IMR-90 (cell line): ENCODE measurements at regions not wholly inside any gene's neighbourhood (a gene's known extent, or its start where the extent isn't known, plus 50 kb on each side); places are given as distances from the start of the nearest gene placed in this dataset.

Experiments used
- ATAC-seq: fragments of 200-7000 bp; cut with Tn5 transposase; 2 replicates; pipeline ENCODE4 v1.9.1; 2020; ENCODE audit warnings: low read depth, mild to moderate bottlenecking, moderate library complexity
- BruUV-seq: library from RNA; stranded (reverse); fragments of 400-500 nt; replicated peaks from 2 replicates; lab custom pipeline; 2021; lab: Mats Ljungman, UMichigan
- CTCF ChIA-PET: fragments of 300-600 bp; formaldehyde crosslinking; extraction: SDS; loops from one replicate; lab custom pipeline; 2021; ENCODE audit warnings: antibody characterized with exemption; lab: Yijun Ruan, JAX
- POLR2A ChIA-PET: fragments of 300-600 bp; sonication (Branson Sonifier 250); formaldehyde crosslinking; loops from one replicate; lab custom pipeline; 2022; ENCODE audit warnings: antibody characterized with exemption; ENCODE audit not compliant: unreplicated experiment; lab: Charles Lee
- DNase-seq: peaks from one replicate; pipeline ENCODE4 v3.0.0; 2013
- H2AFZ ChIP-seq: replicated peaks from 2 replicates; pipeline ENCODE3; 2013; ENCODE audit warnings: low read length, mild to moderate bottlenecking; ENCODE audit not compliant: poor library complexity
- H2AK5ac ChIP-seq: 2 replicates; pipeline ENCODE4 v1.6.1; 2013; ENCODE audit warnings: low read depth, low read length, inconsistent platforms
- H2AK9ac ChIP-seq: replicated peaks from 2 replicates; pipeline ENCODE3; 2013; ENCODE audit warnings: mild to moderate bottlenecking, low read depth, low read length, moderate library complexity; ENCODE audit not compliant: poor library complexity
- H2BK120ac ChIP-seq: 2 replicates; pipeline ENCODE4 v1.6.1; 2013; ENCODE audit warnings: low read depth, low read length, inconsistent platforms
- H2BK15ac ChIP-seq: 3 replicates; pipeline ENCODE4 v1.6.1; 2013; ENCODE audit warnings: low read depth, low read length, inconsistent platforms
- H2BK20ac ChIP-seq: 2 replicates; pipeline ENCODE4 v1.6.1; 2013; ENCODE audit warnings: low read depth, mild to moderate bottlenecking, inconsistent platforms, low read length, moderate library complexity
- H2BK5ac ChIP-seq: 2 replicates; pipeline ENCODE4 v1.6.1; 2013; ENCODE audit warnings: mild to moderate bottlenecking, low read depth, low read length, inconsistent platforms; ENCODE audit not compliant: poor library complexity, severe bottlenecking
- H3K14ac ChIP-seq: replicated peaks from 2 replicates; pipeline ENCODE4 v1.6.1; 2013; ENCODE audit warnings: low read depth, low read length, inconsistent platforms
- H3K18ac ChIP-seq: 2 replicates; pipeline ENCODE4 v1.6.1; 2013; ENCODE audit warnings: low read depth, low read length, control low read depth
- H3K23ac ChIP-seq: 2 replicates; pipeline ENCODE4 v1.6.1; 2013; ENCODE audit warnings: low read depth, low read length, inconsistent platforms
- H3K27ac ChIP-seq: 2 replicates; pipeline ENCODE4 v1.5.1; 2013; ENCODE audit warnings: mild to moderate bottlenecking, control low read depth, low read length; ENCODE audit not compliant: insufficient read depth
- H3K27me3 ChIP-seq: 2 replicates; pipeline ENCODE4 v1.6.1; 2013; ENCODE audit warnings: low read length; ENCODE audit not compliant: control insufficient read depth, insufficient read depth
- H3K36me3 ChIP-seq: 2 replicates; pipeline ENCODE4 v1.6.1; 2013; ENCODE audit warnings: low read length, mixed read lengths; ENCODE audit not compliant: control insufficient read depth, insufficient read depth
- H3K4ac ChIP-seq: 2 replicates; pipeline ENCODE4 v1.6.1; 2013; ENCODE audit warnings: low read depth, low read length, inconsistent platforms
- H3K4me1 ChIP-seq: 2 replicates; pipeline ENCODE4 v1.6.1; 2013; ENCODE audit warnings: low read length, mixed read lengths; ENCODE audit not compliant: control insufficient read depth, insufficient read depth
- H3K4me2 ChIP-seq: 2 replicates; pipeline ENCODE4 v1.6.1; 2013; ENCODE audit warnings: low read depth, mild to moderate bottlenecking, control low read depth, low read length, moderate library complexity
- H3K4me3 ChIP-seq: 2 replicates; pipeline ENCODE4 v1.5.1; 2013; ENCODE audit warnings: low read depth, mild to moderate bottlenecking, control low read depth, low read length, moderate library complexity; ENCODE audit not compliant: insufficient read depth
- H3K56ac ChIP-seq: 2 replicates; pipeline ENCODE4 v1.6.1; 2013; ENCODE audit warnings: low read length, inconsistent platforms; ENCODE audit not compliant: insufficient read depth; ENCODE audit errors: extremely low read depth
- H3K79me1 ChIP-seq, 2 experiments: 2 replicates each; pipeline ENCODE4 v1.6.1; 2013; ENCODE audit warnings: low read length in 2 of 2, inconsistent platforms in 1 of 2, low read depth in 1 of 2
- H3K9ac ChIP-seq: 2 replicates; pipeline ENCODE4 v1.6.1; 2013; ENCODE audit warnings: low read depth, low read length, control low read depth
- H3K9me1 ChIP-seq: 2 replicates; pipeline ENCODE4 v1.6.1; 2013; ENCODE audit warnings: low read length, inconsistent platforms; ENCODE audit not compliant: insufficient read depth
- H3K9me3 ChIP-seq: 2 replicates; pipeline ENCODE4 v1.6.1; 2013; ENCODE audit warnings: low read length; ENCODE audit not compliant: control insufficient read depth, insufficient read depth
- H4K20me1 ChIP-seq: 2 replicates; pipeline ENCODE4 v1.6.1; 2013; ENCODE audit warnings: low read length, inconsistent platforms; ENCODE audit not compliant: insufficient read depth
- H4K5ac ChIP-seq: 2 replicates; pipeline ENCODE4 v1.6.1; 2013; ENCODE audit warnings: mild to moderate bottlenecking, low read depth, low read length, control low read depth
- H4K8ac ChIP-seq, 2 experiments: 2 replicates each; pipeline ENCODE4 v1.6.1; 2013; ENCODE audit warnings: low read depth in 2 of 2, low read length in 2 of 2, control low read depth in 1 of 2, inconsistent platforms in 1 of 2
- H4K91ac ChIP-seq: 2 replicates; pipeline ENCODE4 v1.6.1; 2013; ENCODE audit warnings: low read depth, low read length, inconsistent platforms; ENCODE audit not compliant: insufficient read depth
- BHLHE40 ChIP-seq: fragments of 150-350 bp; IDR thresholded peaks from 2 replicates; pipeline ENCODE4 v1.6.1; 2016; ENCODE audit warnings: mild to moderate bottlenecking, low read depth, low read length
- CEBPB ChIP-seq: IDR thresholded peaks from 2 replicates; pipeline ENCODE4 v1.6.1; 2012; ENCODE audit warnings: low read depth, low read length, improper control_type of control experiment
- CHD1 ChIP-seq: IDR thresholded peaks from 2 replicates; pipeline ENCODE4 v1.6.1; 2012; ENCODE audit warnings: low read depth, low read length, improper control_type of control experiment
- FOS ChIP-seq: fragments of 150-350 bp; IDR thresholded peaks from 2 replicates; pipeline ENCODE4 v1.6.1; 2016; ENCODE audit warnings: low read depth, low read length
- MAFK ChIP-seq: IDR thresholded peaks from 2 replicates; pipeline ENCODE4 v1.6.1; 2012; ENCODE audit warnings: low read depth, low read length, improper control_type of control experiment
- MAZ ChIP-seq: IDR thresholded peaks from 2 replicates; pipeline ENCODE4 v1.6.1; 2012; ENCODE audit warnings: low read depth, mild to moderate bottlenecking, low read length, improper control_type of control experiment, moderate library complexity, borderline replicate concordance
- MXI1 ChIP-seq: IDR thresholded peaks from 2 replicates; pipeline ENCODE4 v1.6.1; 2012; ENCODE audit warnings: low read depth, mild to moderate bottlenecking, low read length, moderate library complexity, borderline replicate concordance
- NFE2L2 ChIP-seq: fragments of 150-350 bp; IDR thresholded peaks from 2 replicates; pipeline ENCODE4 v1.6.1; 2016; ENCODE audit warnings: low read depth, mild to moderate bottlenecking, low read length
- POLR2A ChIP-seq: IDR thresholded peaks from 2 replicates; pipeline ENCODE4 v1.6.1; 2012; ENCODE audit warnings: mild to moderate bottlenecking, low read depth, low read length
- RAD21 ChIP-seq: IDR thresholded peaks from 2 replicates; pipeline ENCODE4 v1.6.1; 2012; ENCODE audit warnings: low read length, improper control_type of control experiment
- RCOR1 ChIP-seq: IDR thresholded peaks from 2 replicates; pipeline ENCODE4 v1.6.1; 2012; ENCODE audit warnings: mild to moderate bottlenecking, low read length, improper control_type of control experiment; ENCODE audit not compliant: insufficient replicate concordance
- RFX5 ChIP-seq: IDR thresholded peaks from 2 replicates; pipeline ENCODE4 v1.8.0; 2012; ENCODE audit warnings: low read depth, mild to moderate bottlenecking, low read length, moderate library complexity
- SMC3 ChIP-seq: fragments of 150-350 bp; IDR thresholded peaks from 2 replicates; pipeline ENCODE4 v1.6.1; 2016; ENCODE audit warnings: low read depth, mild to moderate bottlenecking, antibody characterized with exemption, low read length, moderate library complexity
- WGBS, 2 experiments: methylation state at CpG; one replicate each; pipeline versions ENCODE4 v1.1.5 to v1.1.7; 2013; ENCODE audit warnings: missing lambda C conversion rate in 2 of 2; ENCODE audit not compliant: insufficient read length in 1 of 2; ENCODE audit errors: extremely low coverage in 2 of 2; 5-methylcytosine and 5-hydroxymethylcytosine counted together
- dilution Hi-C: fragments of 300-500 bp; cut with HindIII; formaldehyde crosslinking; loops from one replicate; pipeline ENCODE4 v1.14.3; 2018; ENCODE audit warnings: low sequenced_read_pairs; ENCODE audit not compliant: unreplicated experiment
- in situ Hi-C: fragments of 300-500 bp; cut with MboI; formaldehyde crosslinking; loops from 3 replicates; pipeline ENCODE4 v1.14.3; 2019; ENCODE audit warnings: low sequenced_read_pairs, inconsistent platforms, mixed read lengths
- intact Hi-C: fragments of 100-400 bp; cut with micrococcal nuclease; formaldehyde crosslinking; loops from 2 replicates; pipeline ENCODE4 v1.10.0; 2022
- TF ChIP-seq, protein P1 (sequence below): fragments of 150-350 bp; IDR thresholded peaks from 2 replicates; pipeline ENCODE4 v1.6.1; 2017; ENCODE audit warnings: mild to moderate bottlenecking, antibody characterized with exemption, low read length, low read depth
- TF ChIP-seq, protein P2 (sequence below): fragments of 150-350 bp; IDR thresholded peaks from 2 replicates; pipeline ENCODE4 v1.6.1; 2016; ENCODE audit warnings: low read depth, mild to moderate bottlenecking, low read length, moderate library complexity, borderline replicate concordance
- TF ChIP-seq, protein P3 (sequence below): conservative IDR thresholded peaks from 2 replicates; pipeline ENCODE4 v1.5.1; 2012; ENCODE audit warnings: mild to moderate bottlenecking, low read depth, low read length, improper control_type of control experiment

DNA sequence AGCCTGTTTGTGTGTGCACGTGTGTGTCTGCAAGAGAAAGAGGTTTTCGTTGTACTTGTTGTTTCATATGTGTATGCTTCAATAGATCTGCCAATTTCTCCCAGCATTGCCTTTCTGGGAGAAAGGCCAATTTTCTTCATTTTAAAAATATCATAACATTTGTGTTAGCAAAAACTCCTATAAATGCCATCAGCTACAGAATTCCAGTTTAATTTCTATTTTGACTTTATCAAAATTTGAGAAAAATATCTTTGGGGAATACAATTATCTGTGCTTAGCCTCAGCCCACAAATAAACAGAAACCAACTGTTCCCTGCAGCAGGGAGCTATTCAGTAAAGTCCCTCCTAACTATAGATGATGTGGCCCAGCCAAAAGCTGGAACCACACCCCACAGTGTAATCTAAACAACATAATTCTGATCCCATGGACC lies 68.3 kb upstream of the MGMT start:
- Histone ChIP-seq H3K4me2 (no peak overlapping the region), H2BK120ac (no peak overlapping the region), H2AK9ac (no peak overlapping the region), H3K27me3 (peaks cover 1% of the 10 kb centered on the region; the same call in 1 of the 2 replicates), H4K91ac (no peak overlapping the region), H3K9me1 (no peaks in the 10 kb centered on the region), H3K23ac (no peak overlapping the region), H3K79me1 (no peaks in the 10 kb centered on the region), H3K4ac (no peak overlapping the region), H3K14ac (no peak overlapping the region), H4K8ac (no peak overlapping the region), H3K4me3 (no peak overlapping the region), H3K9me3 (0 out of 2 replicates have a peak, but pooled peaks cover 8% of the 10 kb centered on the region), H2AK5ac (no peak overlapping the region), H3K56ac (no peak overlapping the region), H3K27ac (no peak overlapping the region), H3K36me3 (no peaks in the 10 kb centered on the region), H3K9ac (no peak overlapping the region), H2BK15ac (no peak overlapping the region), H3K4me1 (no peaks in the 10 kb centered on the region), H2BK5ac (no peak overlapping the region), H2AFZ (no peak overlapping the region), H4K5ac (no peak overlapping the region), H3K18ac (no peak overlapping the region), H4K20me1 (no peaks in the 10 kb centered on the region), H2BK20ac (no peak overlapping the region)
- BruUV-seq = no TSS peak
- dilution Hi-C loops = no loop called here
- DNase-seq (no peak), ATAC-seq (0 out of 2 replicates have a peak, but pooled peaks have one; percentile 11)
- intact Hi-C loops = no loop called here
- in situ Hi-C loops = no loop called here
- CTCF ChIA-PET = no interaction called here
- TF ChIP-seq CEBPB = no peak
- TF ChIP-seq RFX5 = no peak
- no peak for TF ChIP-seq MAZ
- TF ChIP-seq, protein P1, sequence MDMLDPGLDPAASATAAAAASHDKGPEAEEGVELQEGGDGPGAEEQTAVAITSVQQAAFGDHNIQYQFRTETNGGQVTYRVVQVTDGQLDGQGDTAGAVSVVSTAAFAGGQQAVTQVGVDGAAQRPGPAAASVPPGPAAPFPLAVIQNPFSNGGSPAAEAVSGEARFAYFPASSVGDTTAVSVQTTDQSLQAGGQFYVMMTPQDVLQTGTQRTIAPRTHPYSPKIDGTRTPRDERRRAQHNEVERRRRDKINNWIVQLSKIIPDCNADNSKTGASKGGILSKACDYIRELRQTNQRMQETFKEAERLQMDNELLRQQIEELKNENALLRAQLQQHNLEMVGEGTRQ = no peak
- no peak for TF ChIP-seq SMC3
- no peak for TF ChIP-seq FOS
- no peak for TF ChIP-seq POLR2A
- TF ChIP-seq, protein P2, sequence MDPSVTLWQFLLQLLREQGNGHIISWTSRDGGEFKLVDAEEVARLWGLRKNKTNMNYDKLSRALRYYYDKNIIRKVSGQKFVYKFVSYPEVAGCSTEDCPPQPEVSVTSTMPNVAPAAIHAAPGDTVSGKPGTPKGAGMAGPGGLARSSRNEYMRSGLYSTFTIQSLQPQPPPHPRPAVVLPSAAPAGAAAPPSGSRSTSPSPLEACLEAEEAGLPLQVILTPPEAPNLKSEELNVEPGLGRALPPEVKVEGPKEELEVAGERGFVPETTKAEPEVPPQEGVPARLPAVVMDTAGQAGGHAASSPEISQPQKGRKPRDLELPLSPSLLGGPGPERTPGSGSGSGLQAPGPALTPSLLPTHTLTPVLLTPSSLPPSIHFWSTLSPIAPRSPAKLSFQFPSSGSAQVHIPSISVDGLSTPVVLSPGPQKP = no peak
- TF ChIP-seq MAFK = no peak
- TF ChIP-seq NFE2L2 = no peak
- no peak for TF ChIP-seq CHD1
- no peak for TF ChIP-seq RAD21
- no peak for TF ChIP-seq MXI1
- TF ChIP-seq, protein P3, sequence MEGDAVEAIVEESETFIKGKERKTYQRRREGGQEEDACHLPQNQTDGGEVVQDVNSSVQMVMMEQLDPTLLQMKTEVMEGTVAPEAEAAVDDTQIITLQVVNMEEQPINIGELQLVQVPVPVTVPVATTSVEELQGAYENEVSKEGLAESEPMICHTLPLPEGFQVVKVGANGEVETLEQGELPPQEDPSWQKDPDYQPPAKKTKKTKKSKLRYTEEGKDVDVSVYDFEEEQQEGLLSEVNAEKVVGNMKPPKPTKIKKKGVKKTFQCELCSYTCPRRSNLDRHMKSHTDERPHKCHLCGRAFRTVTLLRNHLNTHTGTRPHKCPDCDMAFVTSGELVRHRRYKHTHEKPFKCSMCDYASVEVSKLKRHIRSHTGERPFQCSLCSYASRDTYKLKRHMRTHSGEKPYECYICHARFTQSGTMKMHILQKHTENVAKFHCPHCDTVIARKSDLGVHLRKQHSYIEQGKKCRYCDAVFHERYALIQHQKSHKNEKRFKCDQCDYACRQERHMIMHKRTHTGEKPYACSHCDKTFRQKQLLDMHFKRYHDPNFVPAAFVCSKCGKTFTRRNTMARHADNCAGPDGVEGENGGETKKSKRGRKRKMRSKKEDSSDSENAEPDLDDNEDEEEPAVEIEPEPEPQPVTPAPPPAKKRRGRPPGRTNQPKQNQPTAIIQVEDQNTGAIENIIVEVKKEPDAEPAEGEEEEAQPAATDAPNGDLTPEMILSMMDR = no peak
- no peak for TF ChIP-seq BHLHE40
- TF ChIP-seq RCOR1 = no peak
- WGBS, 2 experiments = no CpG with 5 or more reads among the region's 2 CpGs
- POLR2A ChIA-PET = no interaction called here
